Activated CD4-positive, alpha-beta T cell treated with anti-CD3 and anti-CD28 coated beads, Interleukin-2, amount 50 U/mL, for 48 hours (primary cell): ENCODE measurements at regions not wholly inside any gene's neighbourhood (a gene's known extent, or its start where the extent isn't known, plus 50 kb on each side); places are given as distances from the start of the nearest gene placed in this dataset.

Source experiments
- DNase-seq, 2 experiments: peaks; one replicate each; pipeline ENCODE4 v3.0.0-alpha.2; 2020

DNA sequence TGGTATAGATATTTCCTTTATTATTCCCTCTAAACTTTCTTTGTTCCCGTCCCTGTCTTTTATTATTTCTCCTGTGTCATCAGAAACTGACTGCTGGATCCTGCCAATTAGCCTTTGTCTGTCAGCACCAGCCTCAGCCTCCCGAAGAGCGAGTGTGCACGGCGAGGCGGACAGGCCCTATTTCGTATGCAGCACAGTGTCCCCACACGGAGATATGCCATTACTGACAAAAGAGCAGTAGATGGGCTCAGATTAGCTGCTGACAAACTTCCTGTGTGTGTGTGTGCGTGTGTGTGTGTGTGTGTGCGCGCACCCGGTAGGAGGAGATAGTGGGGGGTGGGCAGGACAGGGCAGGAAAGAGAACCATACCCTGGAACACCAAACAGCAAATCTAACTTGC, 99.5 kb upstream of the ZFP64 start:
- no peak for DNase-seq

DNA sequence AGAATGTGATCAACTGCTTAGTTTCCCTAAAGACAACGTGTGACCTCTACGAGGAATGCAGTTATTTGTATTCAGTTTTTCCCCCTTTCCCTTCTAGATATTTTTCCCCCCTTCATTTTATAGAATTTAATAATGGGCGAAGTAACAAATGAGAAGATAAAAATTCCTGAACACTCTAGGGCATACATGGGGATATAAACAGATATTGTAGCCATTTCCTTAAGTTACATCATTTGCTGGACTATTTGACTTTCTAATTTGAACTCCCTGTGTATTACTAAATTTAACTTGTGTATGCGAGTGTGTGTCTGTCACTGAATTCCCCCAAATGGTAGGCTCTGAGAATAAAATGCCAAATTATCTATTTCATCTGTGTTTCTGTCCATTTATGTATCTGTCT, 99.0 kb upstream of the ZFP64 start:
- no peak for DNase-seq

DNA sequence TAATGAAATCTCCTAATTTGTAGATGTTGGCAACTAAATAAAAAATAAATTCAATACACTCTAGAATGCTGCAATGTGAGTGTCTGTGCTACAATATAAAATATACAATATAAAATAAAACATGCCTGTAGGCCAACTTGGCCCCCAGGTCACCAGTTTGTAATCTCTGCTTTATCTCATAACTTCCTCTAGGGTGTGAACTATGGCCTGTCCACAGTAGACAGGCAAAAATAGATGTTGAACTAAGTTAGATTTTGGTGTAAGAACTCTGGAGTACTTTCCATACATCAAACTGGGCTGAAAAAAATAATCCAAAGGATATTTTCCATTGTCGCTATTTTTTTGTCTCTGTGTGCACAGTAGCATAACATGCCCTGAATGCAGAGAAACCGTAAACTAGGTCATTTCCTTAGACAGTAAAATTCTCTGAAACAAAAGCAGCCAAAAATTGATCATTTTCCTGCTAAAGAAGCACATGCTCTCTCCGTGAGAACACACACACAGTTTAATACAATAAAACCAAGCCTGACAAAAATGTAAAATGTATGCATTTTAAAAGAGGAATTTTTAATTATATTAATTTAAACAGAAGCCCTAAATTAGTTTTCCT, 98.5 kb upstream of the ZFP64 start:
- no peak for DNase-seq

DNA sequence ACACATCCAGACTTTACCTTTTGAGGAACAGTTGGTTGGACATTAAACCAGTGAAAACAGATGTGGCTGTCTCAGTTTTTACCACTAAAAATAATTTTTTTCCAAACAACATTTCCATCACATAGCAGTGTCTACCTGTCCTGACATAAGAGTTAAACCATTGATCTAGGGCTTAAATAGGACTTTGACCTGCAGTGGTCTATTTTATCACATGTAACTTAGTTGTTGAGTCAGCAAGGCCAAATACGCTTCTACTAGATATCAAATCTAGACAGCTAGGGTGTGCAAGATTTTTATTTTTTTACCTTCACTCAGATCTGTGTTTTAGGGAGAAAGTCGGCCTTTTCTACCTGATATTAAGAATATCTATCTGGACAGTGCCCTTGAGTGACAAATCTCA, 88.8 kb upstream of the ZFP64 start:
- DNase-seq, result no peak

DNA sequence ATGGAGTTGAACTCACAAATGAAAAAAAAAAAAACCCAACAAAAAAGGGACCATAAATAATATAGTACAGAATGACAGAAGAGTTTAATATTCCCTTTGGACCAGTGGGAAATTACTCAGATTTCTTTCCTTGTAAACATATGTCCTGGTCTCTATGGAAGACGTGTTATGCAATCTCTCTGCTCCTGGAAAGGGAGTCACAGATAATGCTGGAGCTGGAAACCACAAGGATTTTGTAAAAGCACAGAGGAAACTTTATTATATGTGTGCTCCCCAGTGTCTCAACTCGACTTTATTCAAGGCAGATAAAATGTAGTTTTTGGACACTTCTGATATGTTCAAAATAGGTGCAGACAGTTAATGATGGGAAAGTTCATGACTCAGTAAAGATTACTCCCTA, 88.1 kb upstream of the ZFP64 start:
- DNase-seq, result no peak

DNA sequence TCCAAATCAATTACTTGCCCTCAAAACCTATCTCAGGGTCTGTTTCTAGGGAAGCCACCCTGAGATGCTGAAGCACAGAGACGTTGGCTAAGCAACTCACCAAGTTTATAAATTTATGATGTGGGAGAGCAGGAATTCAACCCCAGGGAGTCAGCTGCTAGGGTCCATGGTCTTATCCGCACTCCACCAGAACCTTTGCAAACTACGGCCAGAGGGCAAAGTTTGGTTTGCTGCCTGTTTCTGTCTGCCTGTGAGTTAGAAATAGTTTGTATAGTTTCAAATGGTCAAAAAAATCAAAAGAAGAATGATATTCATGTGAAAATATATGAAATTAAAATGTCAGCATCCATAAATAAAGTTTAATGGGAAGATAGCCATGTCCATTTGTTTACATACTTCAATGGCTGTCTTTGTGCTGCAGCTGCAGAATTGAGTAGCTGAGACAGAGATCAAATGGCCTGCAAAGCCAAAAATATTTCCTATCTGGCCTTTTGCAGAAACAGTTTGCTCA, 83.7 kb upstream of the ZFP64 start:
- no peak for DNase-seq

DNA sequence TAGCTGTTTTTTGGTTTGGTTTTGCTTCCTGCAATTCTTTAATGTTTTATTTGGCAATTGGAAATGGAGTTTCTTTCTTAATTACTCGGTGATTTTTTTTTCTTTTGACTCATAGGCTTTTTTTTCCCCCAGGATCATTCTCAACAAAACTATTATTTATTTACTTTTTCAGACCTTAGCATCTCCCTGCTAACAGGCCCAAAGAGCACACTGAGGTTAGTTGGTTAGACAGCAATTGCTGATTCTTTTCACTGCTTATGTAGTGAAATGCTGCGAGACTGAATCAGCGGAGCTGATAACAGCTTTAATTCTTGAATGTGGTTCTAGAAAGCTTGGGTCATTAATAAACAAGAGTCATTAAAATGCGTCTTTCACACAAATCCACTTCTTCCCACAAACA, 79.1 kb upstream of the ZFP64 start:
- DNase-seq, result no peak

DNA sequence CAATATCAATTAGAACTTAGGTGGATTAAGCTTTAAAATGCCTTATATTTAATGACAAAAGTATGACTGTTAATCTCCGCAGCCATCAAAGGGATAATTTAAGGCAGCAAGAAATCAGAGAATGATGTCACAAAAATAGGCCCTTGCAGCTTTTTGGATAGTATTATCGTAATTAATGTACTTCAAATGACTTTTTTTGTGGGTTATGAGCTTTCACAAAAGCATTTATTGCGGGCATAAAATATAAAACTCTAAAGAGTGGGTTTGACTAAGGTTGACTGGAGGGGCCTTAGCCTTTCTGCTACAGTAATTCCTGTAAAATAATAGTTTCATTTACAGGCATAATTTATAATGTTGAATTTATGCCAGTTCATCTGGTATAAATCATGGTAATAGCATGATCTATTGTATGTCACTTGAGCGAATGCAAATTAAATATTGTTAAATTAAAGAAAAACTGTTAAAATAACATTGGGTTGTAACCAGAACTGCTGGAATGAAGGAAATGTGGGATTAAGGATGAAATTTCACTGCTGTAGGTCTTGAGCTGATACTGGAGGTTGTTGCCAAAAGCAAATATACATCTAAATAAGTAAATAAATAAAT, 78.5 kb upstream of the ZFP64 start:
- DNase-seq, result no peak

DNA sequence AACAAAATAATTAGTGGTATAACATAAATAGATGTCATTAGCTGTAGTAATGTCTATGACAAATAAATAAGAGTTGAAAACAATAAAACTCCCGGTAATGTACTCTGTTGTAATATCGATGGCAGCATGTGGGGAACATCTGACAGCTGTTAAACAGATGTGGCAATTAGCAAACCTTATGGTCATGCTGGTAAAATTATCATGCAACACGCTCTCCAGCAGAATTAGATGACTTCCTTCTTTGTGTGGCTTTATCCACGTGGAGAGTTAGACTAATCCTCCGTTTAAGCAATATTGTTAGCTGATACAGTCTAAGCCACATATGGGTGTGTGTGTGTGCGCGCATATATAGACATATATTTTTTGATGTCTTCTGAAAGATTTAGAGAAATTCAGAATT, 77.7 kb upstream of the ZFP64 start:
- DNase-seq, result no peak

DNA sequence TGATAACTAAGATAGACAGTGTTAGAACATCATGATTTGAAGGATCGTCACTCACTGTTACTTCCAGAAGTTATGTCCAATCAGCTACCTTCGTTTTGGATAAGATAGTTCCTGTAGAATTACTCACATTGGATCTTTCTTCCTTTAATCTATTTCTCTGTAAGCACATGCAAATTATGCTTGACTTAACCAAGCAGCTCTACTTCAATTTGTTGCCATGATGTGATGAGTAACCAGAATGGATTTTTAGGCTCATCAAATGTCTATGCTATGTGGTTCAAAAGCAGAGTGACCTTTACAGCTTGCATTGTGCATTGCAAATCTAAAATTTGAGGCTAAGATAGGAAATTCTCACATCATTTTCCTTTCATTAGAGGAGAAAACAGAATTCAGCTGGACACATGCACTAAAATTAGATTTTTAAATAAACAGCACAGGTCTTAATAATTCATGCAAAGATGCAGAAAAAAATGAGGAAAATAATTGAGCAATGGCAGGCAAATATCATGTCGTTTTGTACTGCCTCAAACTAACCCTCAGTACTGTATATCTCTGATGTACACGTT, 76.7 kb upstream of the ZFP64 start:
- DNase-seq, result no peak

DNA sequence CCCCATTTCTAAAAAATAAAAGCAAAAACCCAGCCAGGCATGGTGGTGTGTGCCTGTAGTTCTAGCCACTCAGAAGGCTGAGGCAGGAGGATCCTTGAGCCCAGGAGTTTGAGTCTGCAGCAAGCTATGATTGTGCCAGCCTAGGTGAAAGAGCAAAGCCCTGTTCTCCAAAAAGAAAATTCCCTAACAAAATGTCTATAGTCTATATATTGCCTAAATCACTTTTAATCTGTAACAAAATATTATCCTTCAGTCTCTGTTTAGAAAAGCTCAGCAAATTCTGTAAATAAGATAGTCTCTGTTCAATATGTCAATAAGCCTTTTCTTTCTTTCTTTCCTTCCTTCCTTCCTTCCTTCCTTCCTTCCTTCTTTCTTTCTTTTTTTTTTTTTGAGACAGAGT, 75.8 kb upstream of the ZFP64 start:
- DNase-seq, result no peak

DNA sequence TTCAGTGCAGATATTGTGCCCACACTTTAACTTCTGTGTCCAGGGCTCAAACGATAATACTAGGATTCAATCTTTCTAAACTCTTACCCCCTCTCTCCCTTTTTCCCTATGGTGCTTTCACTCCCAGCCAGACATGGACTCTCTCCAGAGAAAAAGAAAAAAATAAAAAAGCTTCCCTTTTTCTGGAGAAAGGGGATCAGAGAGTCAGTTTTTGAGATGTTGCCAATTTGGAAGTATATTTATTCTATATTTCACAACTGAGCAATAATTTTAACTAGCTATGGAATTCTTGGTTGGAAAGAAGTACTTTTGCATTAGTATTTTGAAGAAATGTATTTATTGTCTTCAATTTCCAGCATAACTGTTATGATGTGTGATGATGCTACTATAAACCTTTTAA, 72.2 kb upstream of the ZFP64 start:
- DNase-seq, result no peak

DNA sequence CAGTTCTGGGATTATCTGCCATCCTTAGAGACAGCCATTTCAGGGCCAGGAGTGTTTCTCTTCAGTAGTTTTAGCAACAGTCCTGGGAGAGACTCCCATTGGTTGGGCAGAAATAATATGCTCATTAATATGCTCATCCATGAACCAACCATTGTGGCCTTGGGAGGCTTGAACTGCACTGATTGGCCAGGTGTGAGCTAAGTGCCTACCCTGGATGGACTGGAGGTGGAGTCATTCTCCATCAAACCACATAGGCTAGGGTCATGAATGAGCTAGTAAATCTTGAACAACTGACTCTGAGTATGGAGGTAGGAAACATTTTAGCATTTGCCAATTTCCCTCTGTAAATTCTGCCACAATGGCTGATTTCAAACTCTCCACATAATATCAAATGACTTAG, 70.2 kb upstream of the ZFP64 start:
- DNase-seq, result no peak

DNA sequence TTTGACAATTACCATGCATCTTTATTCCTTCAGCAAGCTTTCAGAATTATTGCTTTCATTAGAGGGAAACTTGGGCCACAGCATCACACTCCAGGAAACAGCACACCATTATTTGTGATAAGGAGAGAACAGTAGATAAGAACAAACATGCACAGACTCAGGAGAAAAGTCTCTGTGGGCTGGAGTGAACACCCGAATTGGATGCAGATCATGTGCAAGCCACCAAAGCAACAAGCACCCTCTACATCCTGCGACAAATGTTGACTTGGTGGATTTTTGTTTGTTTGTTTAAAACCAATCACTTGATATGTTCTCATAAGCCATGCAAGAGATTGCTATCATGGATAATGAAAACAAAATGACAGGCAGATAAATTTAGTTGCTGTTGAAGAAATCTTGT, 67.7 kb upstream of the ZFP64 start:
- no peak for DNase-seq

DNA sequence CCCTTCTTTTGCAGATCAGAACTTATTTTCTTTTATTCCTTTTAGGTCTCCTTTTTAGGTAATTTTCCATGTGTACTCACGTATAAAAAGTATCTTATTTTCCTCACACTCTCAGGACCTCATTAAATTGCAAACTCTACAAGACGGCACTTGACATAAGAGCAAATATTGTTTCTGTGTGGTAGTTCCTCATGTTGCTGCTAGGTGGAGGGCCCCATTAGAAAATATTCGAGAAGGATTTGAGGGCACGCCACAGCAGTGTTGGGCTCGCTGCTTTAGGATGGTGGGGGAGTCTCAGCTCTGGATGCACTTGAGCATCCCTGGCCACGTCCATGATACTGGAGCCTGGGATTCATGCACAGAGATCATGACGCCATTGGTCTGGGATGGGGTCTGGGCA, 64.9 kb upstream of the ZFP64 start:
- DNase-seq, result no peak

DNA sequence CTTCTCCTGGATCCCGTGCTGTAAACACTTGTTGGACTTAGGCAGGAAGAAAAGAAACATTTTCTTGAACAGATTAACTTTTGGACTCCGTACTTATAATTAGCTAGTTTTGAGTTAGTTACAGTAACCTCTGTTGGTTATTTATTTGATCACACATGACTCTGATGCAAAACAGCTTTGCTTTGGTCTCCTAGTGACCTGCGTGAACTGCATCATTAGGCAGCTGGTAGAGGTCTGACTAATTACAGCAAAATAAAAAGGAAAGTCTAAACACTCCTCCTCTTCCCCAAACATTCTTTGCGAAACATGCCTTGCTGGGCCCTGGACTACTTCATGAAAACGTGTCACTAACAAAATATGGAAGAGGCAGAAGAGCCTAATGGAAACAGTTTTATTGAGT, 61.1 kb upstream of the ZFP64 start:
- DNase-seq, result no peak

DNA sequence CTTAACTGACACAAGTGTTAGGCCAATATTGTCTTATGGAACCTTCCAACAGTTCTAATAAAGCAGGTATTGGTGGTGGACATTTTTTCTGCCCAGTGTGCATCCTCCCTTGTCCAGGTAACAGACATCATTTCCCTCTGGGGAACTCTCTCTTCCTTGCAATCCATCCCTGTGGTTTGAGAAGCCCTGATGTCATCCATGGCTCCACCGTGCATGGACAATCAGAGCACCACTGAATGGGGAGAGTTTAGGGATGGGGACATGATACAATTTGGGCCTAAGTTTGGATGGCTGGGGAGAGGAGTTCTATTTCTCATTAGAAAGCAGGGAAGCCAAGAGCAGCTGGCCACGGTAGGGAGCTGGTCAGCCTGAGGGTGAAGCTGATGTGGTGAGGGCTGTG, 60.2 kb upstream of the ZFP64 start:
- no peak for DNase-seq

DNA sequence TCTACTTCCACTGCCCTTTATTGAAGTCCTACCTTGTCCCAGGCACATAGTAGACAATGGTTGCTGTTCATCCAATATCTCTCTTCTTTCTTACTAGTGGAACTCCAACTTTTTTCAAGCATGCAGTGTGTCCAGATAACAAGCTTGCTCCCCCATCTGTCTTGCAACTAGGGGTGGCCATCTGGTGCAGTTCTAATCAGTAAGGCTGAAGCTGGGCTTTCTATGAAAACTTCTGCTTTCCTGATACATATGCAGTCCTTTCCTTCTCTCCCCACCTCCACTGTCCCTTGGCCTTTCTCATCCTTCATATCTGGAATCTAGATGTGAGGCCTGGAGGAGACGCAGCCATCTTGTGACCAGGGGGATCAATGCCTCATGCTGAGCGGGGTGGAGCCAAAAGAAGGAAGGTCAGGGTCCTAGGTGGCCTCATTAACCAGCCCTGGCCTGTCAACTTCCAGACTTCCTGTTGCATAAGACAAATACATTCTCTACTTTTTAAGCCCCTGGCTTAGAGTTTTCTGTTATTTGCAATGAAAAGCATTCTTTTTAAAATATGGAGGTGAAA, 59.6 kb upstream of the ZFP64 start:
- no peak for DNase-seq

DNA sequence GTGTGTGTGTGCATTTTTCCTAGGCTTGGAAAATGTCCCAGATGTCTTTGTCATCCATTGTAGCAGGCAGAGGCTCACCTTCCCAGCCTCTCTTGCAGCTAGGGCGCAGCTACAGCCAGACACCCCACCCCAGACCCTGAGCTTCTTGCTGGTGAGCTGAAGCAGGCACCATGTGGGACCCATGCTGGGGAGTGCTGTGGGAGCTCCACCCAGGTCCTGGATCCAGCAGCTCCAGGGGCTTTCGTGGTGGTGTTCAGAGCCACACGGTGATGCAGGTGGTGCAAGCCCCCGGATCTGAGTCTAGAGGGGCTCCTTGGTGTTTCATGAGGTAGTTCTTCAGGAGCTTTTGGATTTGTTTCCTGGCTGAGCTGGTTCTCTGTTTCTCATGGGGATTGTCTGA, 56.0 kb upstream of the ZFP64 start:
- no peak for DNase-seq

DNA sequence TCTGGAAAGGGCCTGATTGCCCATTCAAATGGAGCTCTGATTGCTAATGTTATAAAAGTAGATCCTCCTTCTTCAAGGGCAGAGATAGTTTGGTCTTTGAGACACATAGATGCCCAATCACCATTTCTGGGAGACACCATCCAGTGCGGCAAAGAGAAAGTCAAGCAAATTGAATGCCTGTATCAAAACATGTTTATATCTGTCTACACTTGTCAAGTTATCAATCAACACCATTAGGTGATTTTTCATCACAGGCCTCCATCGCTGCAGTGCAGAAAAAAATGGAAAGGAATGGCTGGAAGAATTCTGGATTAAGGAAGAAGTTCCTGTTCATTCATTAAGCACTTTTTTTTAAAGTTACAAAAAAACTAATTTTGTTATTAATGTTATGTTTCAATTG, 54.8 kb upstream of the ZFP64 start:
- DNase-seq, result no peak

DNA sequence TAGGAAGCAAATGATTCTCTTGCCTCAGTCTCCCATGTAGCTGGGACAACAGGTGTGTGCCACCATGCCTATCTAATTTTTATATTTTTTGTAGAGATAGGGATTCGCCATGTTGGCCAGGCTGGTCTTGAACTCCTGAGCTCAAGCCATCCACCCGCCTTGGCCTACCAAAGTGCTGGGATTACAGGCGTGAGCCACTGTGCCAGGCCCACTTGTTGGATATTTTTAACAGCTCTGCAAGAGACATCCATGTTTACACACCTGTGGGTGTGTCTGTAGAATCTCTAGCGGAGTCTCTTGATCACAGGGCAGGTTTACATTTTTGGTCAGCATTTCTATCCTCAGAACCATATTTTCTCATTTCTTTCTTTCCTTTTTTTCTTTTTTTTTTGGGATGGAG, 53.1 kb upstream of the ZFP64 start:
- no peak for DNase-seq

DNA sequence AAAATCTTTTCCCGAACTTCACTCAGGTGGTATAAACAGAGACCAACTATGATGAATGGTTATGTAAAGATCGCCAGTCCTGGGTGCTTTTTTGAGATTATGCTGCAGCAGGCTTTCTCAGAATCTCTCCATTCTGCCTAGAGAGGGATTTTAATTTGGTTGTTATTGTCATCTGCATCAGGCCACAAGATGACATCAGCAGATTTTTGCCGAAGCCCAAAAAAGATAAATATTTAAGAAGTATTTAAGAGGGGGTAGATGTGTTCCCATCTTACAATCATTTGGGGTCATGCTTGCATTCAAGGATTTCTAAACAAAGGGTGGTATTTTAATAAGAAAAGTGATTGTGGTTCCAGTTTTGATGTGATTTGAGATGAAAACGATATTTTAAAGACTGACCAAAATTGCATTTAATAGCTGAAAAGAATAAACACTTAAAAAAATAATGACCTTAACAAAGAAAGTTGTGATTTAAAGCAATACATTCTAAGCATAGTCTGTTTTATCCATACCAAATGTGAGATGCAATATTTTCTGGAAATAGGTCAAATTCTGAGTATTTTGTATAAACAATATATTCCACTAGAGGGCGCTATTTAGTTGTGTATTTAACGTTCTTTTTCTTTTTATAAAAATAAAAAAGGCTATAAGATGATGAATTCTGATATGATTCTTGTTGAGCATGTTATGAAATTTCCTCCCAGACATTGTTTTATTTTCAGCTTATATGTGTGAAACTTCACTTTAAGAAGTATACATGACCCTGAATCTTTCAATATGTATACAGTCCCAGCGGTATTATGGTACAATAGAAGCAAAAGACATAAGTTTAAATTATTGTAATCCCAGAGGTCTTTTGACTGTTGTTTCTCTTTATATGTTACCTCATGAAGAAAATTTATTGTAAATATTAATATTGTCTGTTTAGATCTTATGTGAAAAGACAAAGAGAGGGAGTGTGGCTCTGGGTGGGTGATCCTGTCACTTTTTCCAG, 51.0 kb upstream of the ZFP64 start:
- DNase-seq, result no peak
